ENCODE measurements at regions not wholly inside any gene's neighbourhood (a gene's known extent, or its start where the extent isn't known, plus 50 kb on each side); places are given as distances from the start of the nearest gene placed in this dataset.

DNA sequence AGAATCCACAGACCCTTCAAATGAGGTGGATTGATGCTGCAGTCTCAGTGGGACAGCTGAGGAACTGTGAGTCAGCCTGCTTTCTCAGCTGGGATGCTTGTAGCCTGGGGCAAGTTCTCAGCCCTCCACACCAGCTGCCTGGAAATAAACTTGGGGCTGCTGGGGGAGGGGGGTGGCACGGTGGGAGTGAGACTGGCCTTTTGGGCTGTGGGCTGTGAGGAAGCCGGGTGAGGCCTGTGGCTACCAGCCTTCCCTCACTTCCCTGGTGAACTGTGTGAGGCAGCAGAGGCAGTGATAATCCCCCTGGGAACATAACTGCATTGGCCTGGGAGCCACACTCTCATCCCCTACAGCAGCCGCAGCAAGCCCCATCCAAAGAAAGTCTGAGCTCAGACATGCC lies 114.5 kb upstream of the GUCY1A1 start:
- H3K27me3 ChIP-seq (ENCODE audit: control insufficient read depth in 1 of 2, insufficient read depth in 2 of 2, low read length in 1 of 2): no peaks in the 10 kb centered on the region

DNA sequence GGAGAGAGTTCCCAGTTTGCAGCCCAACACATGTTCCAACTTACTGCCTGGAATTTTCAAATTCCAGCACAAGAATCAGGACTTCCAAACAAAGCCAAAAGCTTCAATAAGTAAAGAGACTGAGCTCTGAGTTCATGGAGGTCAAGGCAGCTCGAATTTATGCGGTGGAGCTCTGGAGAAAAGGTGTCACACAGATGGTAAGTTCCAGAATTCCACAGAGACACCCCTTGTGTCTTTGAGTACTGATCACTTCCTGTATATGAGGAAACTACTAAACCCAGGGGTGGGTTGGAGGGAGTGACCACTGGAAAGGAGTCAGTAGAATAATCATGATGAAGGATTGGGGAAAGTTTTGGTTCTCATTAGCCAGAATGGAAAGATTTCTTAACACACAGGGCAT lies 118.5 kb upstream of the GUCY1A1 start:
- no peaks in the 10 kb centered on the region for H3K27me3 ChIP-seq (ENCODE audit: control insufficient read depth in 1 of 2, insufficient read depth in 2 of 2, low read length in 1 of 2)
- H3K9me3 ChIP-seq (ENCODE audit: control insufficient read depth, low read length): no peaks in the 10 kb centered on the region
- no peak overlapping the region for H3K27ac ChIP-seq (ENCODE audit: low read depth in 1 of 2, low read length in 2 of 2)
- intact Hi-C loops (cut with DNase I): no loop called here
- DNase-seq (no peak), ATAC-seq (ENCODE audit: low FRiP score) (no peak)
- H3K4me1 ChIP-seq (ENCODE audit: control insufficient read depth in 1 of 2, insufficient read depth in 2 of 2, low read length in 2 of 2): no peaks in the 10 kb centered on the region
- 6 to 19% methylated on average over 2 of the region's 2 CpGs for WGBS, 2 donors
- H3K36me3 ChIP-seq (ENCODE audit: control insufficient read depth in 1 of 2, insufficient read depth in 2 of 2, low read length in 1 of 2): no peaks in the 10 kb centered on the region
- H3K4me3 ChIP-seq (ENCODE audit: low read length in 2 of 2): no peak overlapping the region

More for the DNA sequence above, 114.5 kb upstream of the GUCY1A1 start:
- peak; percentile 11 for ATAC-seq (ENCODE audit: low FRiP score)
- Histone ChIP-seq H3K27ac (ENCODE audit: low read depth in 1 of 2, low read length in 2 of 2) (no peak overlapping the region), H3K4me1 (ENCODE audit: control insufficient read depth in 1 of 2, insufficient read depth in 2 of 2, low read length in 2 of 2) (no peaks in the 10 kb centered on the region), H3K9me3 (ENCODE audit: control insufficient read depth, low read length) (no peaks in the 10 kb centered on the region), H3K4me3 (ENCODE audit: low read length in 2 of 2) (no peak overlapping the region), H3K36me3 (ENCODE audit: control insufficient read depth in 1 of 2, insufficient read depth in 2 of 2, low read length in 1 of 2) (no peaks in the 10 kb centered on the region)
- intact Hi-C loops (cut with DNase I): no loop called here
- DNase-seq: no peak
- WGBS, 2 donors: 86 to 94% methylated on average over 3 of the region's 3 CpGs

DNA sequence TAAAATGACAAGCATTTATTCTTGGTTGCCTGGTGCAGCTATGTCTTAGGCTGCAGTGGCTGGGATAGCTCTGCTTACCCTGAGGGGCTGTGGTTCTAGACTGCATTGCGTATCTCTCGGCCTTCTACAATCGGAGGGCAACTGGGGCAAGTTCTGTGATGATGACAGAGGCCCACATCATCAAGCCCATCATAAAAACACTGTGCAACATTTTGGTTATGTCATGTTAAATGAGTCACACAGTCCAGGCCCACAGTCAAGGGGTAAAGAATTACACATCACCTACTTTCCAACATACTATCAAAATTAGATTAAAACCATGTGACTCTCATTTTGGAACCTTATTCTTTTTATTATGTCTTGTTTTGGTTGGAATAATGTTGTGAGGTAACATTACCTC lies 120.2 kb upstream of the GUCY1A1 start:
- Histone ChIP-seq H3K4me3 (ENCODE audit: low read length in 2 of 2) (no peak overlapping the region), H3K27me3 (ENCODE audit: control insufficient read depth in 1 of 2, insufficient read depth in 2 of 2, low read length in 1 of 2) (no peaks in the 10 kb centered on the region), H3K9me3 (ENCODE audit: control insufficient read depth, low read length) (no peaks in the 10 kb centered on the region), H3K36me3 (ENCODE audit: control insufficient read depth in 1 of 2, insufficient read depth in 2 of 2, low read length in 1 of 2) (no peaks in the 10 kb centered on the region), H3K27ac (ENCODE audit: low read depth in 1 of 2, low read length in 2 of 2) (no peak overlapping the region), H3K4me1 (ENCODE audit: control insufficient read depth in 1 of 2, insufficient read depth in 2 of 2, low read length in 2 of 2) (no peaks in the 10 kb centered on the region)
- 97 to 98% methylated on average over 3 of the region's 3 CpGs for WGBS, 2 donors
- intact Hi-C loops (cut with DNase I): no loop called here
- ATAC-seq (ENCODE audit: low FRiP score): no peak
- DNase-seq: no peak

DNA sequence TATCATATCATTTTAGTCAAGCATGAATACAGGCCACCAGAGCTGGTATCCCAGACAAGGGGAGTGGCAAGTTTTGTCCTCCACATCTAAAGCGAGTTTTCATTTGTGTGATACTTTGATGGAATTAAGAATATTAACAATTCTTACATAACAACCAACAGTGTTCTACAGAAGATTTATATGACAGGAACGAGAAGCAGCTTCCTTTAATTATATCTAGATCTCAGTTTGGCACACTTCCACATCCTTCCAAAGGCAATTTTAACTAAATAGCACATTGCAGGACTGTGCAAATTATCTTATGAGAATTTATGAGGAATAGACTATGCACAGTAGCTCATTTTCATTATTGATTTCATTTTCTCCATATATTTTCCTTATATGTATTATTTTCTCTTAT lies 121.2 kb upstream of the GUCY1A1 start:
- Histone ChIP-seq H3K27ac (ENCODE audit: low read depth in 1 of 2, low read length in 2 of 2) (no peak overlapping the region), H3K4me3 (ENCODE audit: low read length in 2 of 2) (no peak overlapping the region), H3K27me3 (ENCODE audit: control insufficient read depth in 1 of 2, insufficient read depth in 2 of 2, low read length in 1 of 2) (no peaks in the 10 kb centered on the region), H3K4me1 (ENCODE audit: control insufficient read depth in 1 of 2, insufficient read depth in 2 of 2, low read length in 2 of 2) (no peaks in the 10 kb centered on the region), H3K36me3 (ENCODE audit: control insufficient read depth in 1 of 2, insufficient read depth in 2 of 2, low read length in 1 of 2) (no peaks in the 10 kb centered on the region), H3K9me3 (ENCODE audit: control insufficient read depth, low read length) (no peaks in the 10 kb centered on the region)
- intact Hi-C loops (cut with DNase I): no loop called here
- WGBS, 2 donors: 90 to 97% methylated on average over 2 of the region's 2 CpGs
- no peak for ATAC-seq (ENCODE audit: low FRiP score)
- DNase-seq: no peak

DNA sequence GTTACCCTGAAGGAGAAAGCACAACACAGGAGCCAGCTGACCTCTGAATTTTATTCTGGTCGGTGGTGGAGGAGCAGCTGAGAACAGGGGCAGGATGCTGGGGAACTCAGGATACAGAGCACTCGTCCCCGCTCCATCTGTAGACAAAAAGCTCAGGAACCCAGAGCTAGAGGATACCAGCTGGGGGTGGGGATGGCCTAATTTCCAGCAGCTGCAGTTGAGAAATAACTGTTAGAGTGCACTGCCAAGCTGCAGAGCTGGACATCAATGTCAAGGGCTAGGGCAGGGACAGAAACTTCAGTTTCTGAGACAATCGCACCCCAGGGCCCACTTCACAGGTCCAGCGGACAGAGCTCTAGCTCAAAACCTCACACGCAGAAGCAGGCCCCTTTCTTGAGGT lies 122.1 kb upstream of the GUCY1A1 start:
- intact Hi-C loops (cut with DNase I): no loop called here
- DNase-seq: no peak
- no peak overlapping the region for H3K4me3 ChIP-seq (ENCODE audit: low read length in 2 of 2)
- no peak overlapping the region for H3K27ac ChIP-seq (ENCODE audit: low read depth in 1 of 2, low read length in 2 of 2)
- H3K36me3 ChIP-seq (ENCODE audit: control insufficient read depth in 1 of 2, insufficient read depth in 2 of 2, low read length in 1 of 2): no peaks in the 10 kb centered on the region
- no peaks in the 10 kb centered on the region for H3K27me3 ChIP-seq (ENCODE audit: control insufficient read depth in 1 of 2, insufficient read depth in 2 of 2, low read length in 1 of 2)
- no peak for ATAC-seq (ENCODE audit: low FRiP score)
- WGBS, 2 donors: 84% methylated on average over 6 of the region's 6 CpGs
- no peaks in the 10 kb centered on the region for H3K4me1 ChIP-seq (ENCODE audit: control insufficient read depth in 1 of 2, insufficient read depth in 2 of 2, low read length in 2 of 2)
- H3K9me3 ChIP-seq (ENCODE audit: control insufficient read depth, low read length): no peaks in the 10 kb centered on the region

DNA sequence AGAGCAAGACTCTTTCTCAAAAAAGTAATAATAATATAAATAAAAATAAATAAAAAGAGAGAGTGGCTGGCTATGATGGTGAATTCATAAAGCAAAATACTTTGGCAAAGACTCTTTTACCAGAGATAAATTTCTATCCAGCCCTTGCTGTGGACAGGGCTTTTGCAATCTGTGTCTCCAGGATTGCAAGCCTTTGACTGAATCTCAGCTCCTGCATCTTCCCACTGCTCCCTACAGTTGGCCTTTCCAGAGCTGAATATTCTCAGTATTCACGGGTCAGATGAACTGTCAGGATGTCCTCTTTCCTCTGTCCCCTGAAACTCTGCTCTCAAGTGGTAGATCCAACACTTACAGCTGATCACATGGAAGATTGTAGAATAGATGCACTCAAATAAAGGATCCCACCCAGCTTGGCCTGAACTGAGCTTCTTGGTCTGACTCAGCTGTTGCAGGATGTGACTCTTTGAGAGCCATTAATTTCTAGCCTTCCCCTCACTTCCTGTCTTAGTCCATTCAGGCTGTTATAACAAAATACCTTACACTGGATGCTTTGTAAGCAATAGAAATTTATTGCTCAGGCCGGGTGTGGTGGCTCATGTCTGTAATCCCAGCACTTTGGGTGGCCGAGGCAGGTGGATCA lies 123.4 kb upstream of the GUCY1A1 start:
- intact Hi-C loops (cut with DNase I): no loop called here
- Histone ChIP-seq H3K27me3 (ENCODE audit: control insufficient read depth in 1 of 2, insufficient read depth in 2 of 2, low read length in 1 of 2) (no peaks in the 10 kb centered on the region), H3K4me3 (ENCODE audit: low read length in 2 of 2) (no peak overlapping the region), H3K36me3 (ENCODE audit: control insufficient read depth in 1 of 2, insufficient read depth in 2 of 2, low read length in 1 of 2) (no peaks in the 10 kb centered on the region), H3K9me3 (ENCODE audit: control insufficient read depth, low read length) (no peaks in the 10 kb centered on the region), H3K27ac (ENCODE audit: low read depth in 1 of 2, low read length in 2 of 2) (no peak overlapping the region), H3K4me1 (ENCODE audit: control insufficient read depth in 1 of 2, insufficient read depth in 2 of 2, low read length in 2 of 2) (no peaks in the 10 kb centered on the region)
- ATAC-seq (ENCODE audit: low FRiP score): peak; percentile 70
- DNase-seq: no peak
- WGBS, 2 donors: 83 to 86% methylated on average over 3 of the region's 3 CpGs

DNA sequence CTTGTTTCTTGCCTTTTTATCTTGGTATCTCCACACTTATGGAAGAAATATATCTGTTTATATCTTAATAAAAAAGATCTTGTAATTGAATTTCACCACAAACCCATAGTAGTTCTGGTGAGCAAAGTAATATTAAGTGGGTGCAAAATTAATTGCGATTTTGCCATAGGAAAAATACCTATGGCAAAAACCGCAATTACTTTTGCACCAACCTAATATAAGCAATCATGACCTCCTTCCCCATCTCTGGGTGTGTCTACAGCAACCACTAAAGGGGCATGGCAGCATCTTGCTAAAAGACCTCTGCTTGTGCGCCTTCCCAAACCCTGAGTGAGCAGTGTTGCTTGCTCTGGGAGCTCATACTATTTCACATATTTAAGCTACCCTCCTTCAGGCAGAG lies 124.2 kb upstream of the GUCY1A1 start:
- no peak overlapping the region for H3K4me3 ChIP-seq (ENCODE audit: low read length in 2 of 2)
- H3K27ac ChIP-seq (ENCODE audit: low read depth in 1 of 2, low read length in 2 of 2): no peak overlapping the region
- 95 to 97% methylated on average over 3 of the region's 3 CpGs for WGBS, 2 donors
- H3K9me3 ChIP-seq (ENCODE audit: control insufficient read depth, low read length): no peaks in the 10 kb centered on the region
- H3K27me3 ChIP-seq (ENCODE audit: control insufficient read depth in 1 of 2, insufficient read depth in 2 of 2, low read length in 1 of 2): no peaks in the 10 kb centered on the region
- no peak for ATAC-seq (ENCODE audit: low FRiP score)
- intact Hi-C loops (cut with DNase I): no loop called here
- no peaks in the 10 kb centered on the region for H3K4me1 ChIP-seq (ENCODE audit: control insufficient read depth in 1 of 2, insufficient read depth in 2 of 2, low read length in 2 of 2)
- H3K36me3 ChIP-seq (ENCODE audit: control insufficient read depth in 1 of 2, insufficient read depth in 2 of 2, low read length in 1 of 2): no peaks in the 10 kb centered on the region
- DNase-seq: no peak

DNA sequence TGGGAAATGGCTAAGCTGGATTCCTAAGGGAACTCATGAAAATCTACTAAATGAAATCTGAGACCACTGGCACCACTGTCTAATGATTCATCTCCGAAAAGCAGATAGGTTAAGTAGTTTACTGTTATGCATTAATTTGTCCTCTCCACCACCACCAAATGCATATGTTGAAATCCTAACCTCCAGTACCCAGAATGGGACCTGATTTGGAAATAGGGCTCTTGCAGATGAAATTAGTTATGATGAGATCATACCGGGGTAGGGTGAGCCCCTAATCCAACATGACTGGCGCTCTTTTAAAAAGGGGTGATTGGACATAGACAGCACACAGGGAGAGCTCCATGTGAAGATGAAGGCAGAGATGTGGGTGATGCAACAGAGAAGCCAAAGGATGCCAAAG lies 124.9 kb upstream of the GUCY1A1 start:
- H3K4me3 ChIP-seq (ENCODE audit: low read length in 2 of 2): no peak overlapping the region
- H3K27ac ChIP-seq (ENCODE audit: low read depth in 1 of 2, low read length in 2 of 2): no peak overlapping the region
- no peaks in the 10 kb centered on the region for H3K36me3 ChIP-seq (ENCODE audit: control insufficient read depth in 1 of 2, insufficient read depth in 2 of 2, low read length in 1 of 2)
- DNase-seq (no peak), ATAC-seq (ENCODE audit: low FRiP score) (no peak)
- H3K9me3 ChIP-seq (ENCODE audit: control insufficient read depth, low read length): no peaks in the 10 kb centered on the region
- WGBS, 2 donors: 95 to 96% methylated on average over 3 of the region's 3 CpGs
- intact Hi-C loops (cut with DNase I): no loop called here
- no peaks in the 10 kb centered on the region for H3K27me3 ChIP-seq (ENCODE audit: control insufficient read depth in 1 of 2, insufficient read depth in 2 of 2, low read length in 1 of 2)
- H3K4me1 ChIP-seq (ENCODE audit: control insufficient read depth in 1 of 2, insufficient read depth in 2 of 2, low read length in 2 of 2): no peaks in the 10 kb centered on the region

DNA sequence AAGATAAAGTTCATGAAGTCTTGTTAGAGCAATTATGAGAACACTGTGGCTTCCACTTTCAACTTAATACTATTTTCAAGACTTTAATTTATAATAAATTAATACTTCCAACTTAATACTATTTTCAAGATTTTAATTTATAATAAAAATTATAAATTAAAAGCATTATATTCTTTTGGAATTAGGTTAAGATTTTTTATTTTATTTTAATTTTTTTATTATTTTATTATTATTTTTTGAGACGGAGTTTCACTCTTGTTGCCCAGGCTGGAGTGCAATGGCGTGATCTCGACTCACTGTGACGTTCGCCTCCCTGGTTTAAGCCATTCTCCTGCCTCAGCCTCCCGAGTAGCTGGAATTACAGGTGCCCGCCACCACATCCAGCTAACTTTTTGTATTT lies 126.0 kb upstream of the GUCY1A1 start:
- 92 to 98% methylated on average over 7 of the region's 7 CpGs for WGBS, 2 donors
- Histone ChIP-seq H3K4me1 (ENCODE audit: control insufficient read depth in 1 of 2, insufficient read depth in 2 of 2, low read length in 2 of 2) (no peaks in the 10 kb centered on the region), H3K36me3 (ENCODE audit: control insufficient read depth in 1 of 2, insufficient read depth in 2 of 2, low read length in 1 of 2) (no peaks in the 10 kb centered on the region), H3K27me3 (ENCODE audit: control insufficient read depth in 1 of 2, insufficient read depth in 2 of 2, low read length in 1 of 2) (no peaks in the 10 kb centered on the region), H3K9me3 (ENCODE audit: control insufficient read depth, low read length) (no peaks in the 10 kb centered on the region), H3K27ac (ENCODE audit: low read depth in 1 of 2, low read length in 2 of 2) (no peak overlapping the region), H3K4me3 (ENCODE audit: low read length in 2 of 2) (no peak overlapping the region)
- DNase-seq (no peak), ATAC-seq (ENCODE audit: low FRiP score) (no peak)
- intact Hi-C loops (cut with DNase I): no loop called here
